ENCODE measurements at regions not wholly inside any gene's neighbourhood (a gene's known extent, or its start where the extent isn't known, plus 50 kb on each side); places are given as distances from the start of the nearest gene placed in this dataset.

- TF ChIP-seq RAD21 (IDR thresholded peaks at IDR 0.05; ENCODE audit: low read depth), result no peak
- no peak for TF ChIP-seq CTCF (IDR thresholded peaks at IDR 0.05 in 2 of 3, conservative IDR thresholded peaks at IDR 0.05 in 1 of 3; ENCODE audit: borderline replicate concordance in 1 of 3, insufficient read depth in 1 of 3, low read depth in 2 of 3, low read length in 2 of 3)
- TF ChIP-seq YY1 (IDR thresholded peaks at IDR 0.05; ENCODE audit: extremely low read depth, insufficient replicate concordance, low read depth, low read length), result no peak
- TF ChIP-seq CEBPB (IDR thresholded peaks at IDR 0.05; ENCODE audit: low read depth), result no peak
- TF ChIP-seq ZBTB33 (IDR thresholded peaks at IDR 0.05; ENCODE audit: extremely low read depth, insufficient replicate concordance, low read length), result no peak
- TF ChIP-seq EZH2 (IDR thresholded peaks at IDR 0.05), result no peak
- no peak for TF ChIP-seq REST (IDR thresholded peaks at IDR 0.05; ENCODE audit: low read depth)
- TF ChIP-seq POLR2A (IDR thresholded peaks at IDR 0.05; ENCODE audit: borderline replicate concordance, extremely low read depth, insufficient read depth, insufficient read length), result no peak
- no peak for TF ChIP-seq TCF7L2 (IDR thresholded peaks at IDR 0.05; ENCODE audit: borderline replicate concordance, extremely low read depth, insufficient read depth, insufficient read length)
- TF ChIP-seq ZNF274 (IDR thresholded peaks at IDR 0.05; ENCODE audit: low read depth, low read length), result no peak
- no peak for TF ChIP-seq SRF (IDR thresholded peaks at IDR 0.05; ENCODE audit: low read depth)
- TF ChIP-seq EZH2phosphoT487 (IDR thresholded peaks at IDR 0.05; ENCODE audit: borderline replicate concordance), result no peak
These were observed 312.7 kb downstream of the RAB28 start for GRCh38 chr4:13171292-13172057.
